HFFc6 (cell line): ENCODE measurements at regions not wholly inside any gene's neighbourhood (a gene's known extent, or its start where the extent isn't known, plus 50 kb on each side); places are given as distances from the start of the nearest gene placed in this dataset.

ENCODE experiments used
- DNase-seq: peaks from one replicate; pipeline ENCODE4 v3.0.0-alpha.2; 2018
- H3K27ac Mint-ChIP-seq: 2 replicates; pipeline ENCODE4 v1.8.0; 2020; ENCODE audit warnings: mild to moderate bottlenecking, mixed read lengths
- H3K27me3 Mint-ChIP-seq: 2 replicates; pipeline ENCODE4 v1.8.0; 2021; ENCODE audit warnings: mild to moderate bottlenecking, moderate library complexity, mixed read lengths; ENCODE audit not compliant: insufficient read depth
- H3K36me3 Mint-ChIP-seq: 2 replicates; pipeline ENCODE4 v1.8.0; 2021; ENCODE audit warnings: low read depth, mixed read lengths
- H3K4me1 Mint-ChIP-seq: 2 replicates; pipeline ENCODE4 v1.8.0; 2020; ENCODE audit warnings: low read depth, mixed read lengths
- H3K4me3 Mint-ChIP-seq: 2 replicates; pipeline ENCODE4 v1.8.0; 2020; ENCODE audit warnings: mild to moderate bottlenecking, moderate library complexity, mixed read lengths
- H3K9me3 Mint-ChIP-seq: 2 replicates; pipeline ENCODE4 v1.8.0; 2020; ENCODE audit warnings: mild to moderate bottlenecking, mixed read lengths
- TF ChIP-seq, protein P1 (sequence below): fragments of 200-600 bp; sonication (generic); IDR thresholded peaks from 2 replicates; pipeline ENCODE4 v1.5.0; 2021; ENCODE audit warnings: antibody characterized with exemption, mild to moderate bottlenecking

DNA sequence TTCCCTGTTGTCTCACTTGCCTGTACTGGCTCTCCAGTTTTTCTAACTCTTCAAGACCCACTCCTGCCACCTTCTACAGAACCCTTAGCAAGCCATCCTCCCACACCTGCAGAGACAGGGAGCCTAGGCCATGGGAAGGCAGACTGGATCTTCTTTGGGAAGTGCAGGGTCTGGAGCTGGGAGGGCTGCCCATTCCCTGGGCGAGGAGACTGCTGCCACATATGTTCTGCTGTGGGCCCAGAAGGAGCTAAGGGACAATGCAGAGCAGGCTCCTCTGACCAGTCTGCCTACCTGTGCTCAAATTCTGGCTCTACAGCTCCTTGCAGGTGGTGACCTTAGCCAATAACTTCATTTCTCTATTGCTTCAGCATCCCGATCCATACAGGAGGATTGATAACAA lies 152.1 kb upstream of the CELF4 start:
- Mint-ChIP-seq H3K36me3 (peaks cover 12% of the 10 kb centered on the region), H3K4me3 (no peak overlapping the region), H3K27me3 (no peaks in the 10 kb centered on the region), H3K9me3 (peaks cover 25% of the 10 kb centered on the region), H3K27ac (no peak overlapping the region), H3K4me1 (no peaks in the 10 kb centered on the region)
- DNase-seq, result no peak
- TF ChIP-seq, protein P1, sequence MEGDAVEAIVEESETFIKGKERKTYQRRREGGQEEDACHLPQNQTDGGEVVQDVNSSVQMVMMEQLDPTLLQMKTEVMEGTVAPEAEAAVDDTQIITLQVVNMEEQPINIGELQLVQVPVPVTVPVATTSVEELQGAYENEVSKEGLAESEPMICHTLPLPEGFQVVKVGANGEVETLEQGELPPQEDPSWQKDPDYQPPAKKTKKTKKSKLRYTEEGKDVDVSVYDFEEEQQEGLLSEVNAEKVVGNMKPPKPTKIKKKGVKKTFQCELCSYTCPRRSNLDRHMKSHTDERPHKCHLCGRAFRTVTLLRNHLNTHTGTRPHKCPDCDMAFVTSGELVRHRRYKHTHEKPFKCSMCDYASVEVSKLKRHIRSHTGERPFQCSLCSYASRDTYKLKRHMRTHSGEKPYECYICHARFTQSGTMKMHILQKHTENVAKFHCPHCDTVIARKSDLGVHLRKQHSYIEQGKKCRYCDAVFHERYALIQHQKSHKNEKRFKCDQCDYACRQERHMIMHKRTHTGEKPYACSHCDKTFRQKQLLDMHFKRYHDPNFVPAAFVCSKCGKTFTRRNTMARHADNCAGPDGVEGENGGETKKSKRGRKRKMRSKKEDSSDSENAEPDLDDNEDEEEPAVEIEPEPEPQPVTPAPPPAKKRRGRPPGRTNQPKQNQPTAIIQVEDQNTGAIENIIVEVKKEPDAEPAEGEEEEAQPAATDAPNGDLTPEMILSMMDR, result no peak

DNA sequence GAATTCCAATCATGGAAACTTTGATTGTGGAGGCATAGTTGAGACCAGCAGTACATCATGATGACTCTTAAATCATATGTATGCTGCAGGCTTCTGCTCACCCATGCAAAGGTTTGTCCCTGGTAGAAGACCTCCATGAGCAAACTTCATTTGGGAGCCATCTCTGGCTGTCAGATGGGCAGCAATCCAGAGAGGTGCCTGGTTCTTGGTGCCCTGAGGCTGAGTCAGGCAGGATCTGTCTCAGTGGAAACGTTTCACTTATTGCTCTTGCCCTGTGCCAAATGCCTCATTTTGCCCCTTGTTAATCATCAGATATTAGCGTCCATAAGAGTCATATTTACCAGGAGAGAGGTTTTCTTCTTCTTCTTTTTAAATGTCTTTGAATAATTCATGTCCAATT lies 151.5 kb upstream of the CELF4 start:
- Mint-ChIP-seq H3K36me3 (peaks cover 12% of the 10 kb centered on the region), H3K27me3 (no peaks in the 10 kb centered on the region), H3K27ac (no peak overlapping the region), H3K9me3 (peaks cover 21% of the 10 kb centered on the region), H3K4me3 (no peak overlapping the region), H3K4me1 (no peaks in the 10 kb centered on the region)
- TF ChIP-seq, protein P1, result no peak
- DNase-seq, result no peak

DNA sequence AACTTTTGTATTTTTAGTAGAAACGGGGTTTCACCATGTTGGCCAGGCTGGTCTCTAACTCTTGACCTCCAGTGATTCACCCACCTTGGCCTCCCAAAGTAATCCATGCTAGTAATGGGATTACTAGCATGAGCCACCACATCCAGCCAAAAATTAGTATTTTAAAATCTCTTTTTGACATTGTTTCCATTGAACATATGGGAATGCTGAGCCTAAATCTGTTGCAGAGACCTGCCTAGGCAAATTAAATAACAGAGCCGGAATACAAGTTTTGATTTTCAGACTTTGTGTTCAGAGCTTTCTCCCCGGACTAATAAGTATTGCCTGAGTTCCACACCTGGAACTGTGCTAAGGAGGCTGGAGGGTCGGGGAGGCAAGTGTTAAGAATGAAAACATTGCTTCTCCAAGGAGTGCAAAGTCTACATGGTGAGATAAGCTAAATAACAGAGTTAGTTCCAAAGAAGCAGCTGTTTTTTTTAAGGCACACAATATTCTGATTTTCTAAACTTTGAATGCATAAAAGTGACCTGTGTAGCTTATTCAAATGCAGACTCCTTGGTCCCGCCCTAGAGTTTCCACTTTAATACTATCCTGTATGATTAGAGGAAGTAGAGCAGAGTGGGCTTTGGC lies 150.6 kb upstream of the CELF4 start:
- Mint-ChIP-seq H3K27me3 (no peaks in the 10 kb centered on the region), H3K4me3 (no peak overlapping the region), H3K27ac (no peak overlapping the region), H3K4me1 (no peaks in the 10 kb centered on the region), H3K36me3 (peaks cover 12% of the 10 kb centered on the region), H3K9me3 (peaks cover 18% of the 10 kb centered on the region)
- TF ChIP-seq, protein P1, result no peak
- no peak for DNase-seq

DNA sequence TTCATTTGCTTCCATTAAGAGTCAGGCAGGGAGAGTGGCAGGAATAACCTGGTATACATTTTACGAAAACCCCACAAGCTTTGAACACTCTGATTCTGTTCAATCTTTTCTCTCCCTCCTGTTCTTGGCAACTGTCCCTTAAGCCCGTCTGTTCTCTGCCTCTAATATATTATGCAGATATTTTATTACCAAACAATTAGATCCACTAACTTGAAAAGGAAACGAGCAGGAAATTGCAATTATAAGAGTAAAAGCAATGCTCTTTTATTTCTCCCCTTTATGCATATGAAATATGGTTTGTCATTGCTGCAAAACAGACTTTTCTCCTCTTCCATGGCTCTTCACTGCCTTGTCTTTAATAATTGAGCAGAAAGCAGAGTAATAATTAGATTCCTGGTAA lies 149.1 kb upstream of the CELF4 start:
- Mint-ChIP-seq H3K27me3 (no peaks in the 10 kb centered on the region), H3K4me3 (no peak overlapping the region), H3K4me1 (no peaks in the 10 kb centered on the region), H3K36me3 (peaks cover 12% of the 10 kb centered on the region), H3K9me3 (peaks cover 23% of the 10 kb centered on the region), H3K27ac (no peak overlapping the region)
- no peak for DNase-seq
- TF ChIP-seq, protein P1, result no peak

DNA sequence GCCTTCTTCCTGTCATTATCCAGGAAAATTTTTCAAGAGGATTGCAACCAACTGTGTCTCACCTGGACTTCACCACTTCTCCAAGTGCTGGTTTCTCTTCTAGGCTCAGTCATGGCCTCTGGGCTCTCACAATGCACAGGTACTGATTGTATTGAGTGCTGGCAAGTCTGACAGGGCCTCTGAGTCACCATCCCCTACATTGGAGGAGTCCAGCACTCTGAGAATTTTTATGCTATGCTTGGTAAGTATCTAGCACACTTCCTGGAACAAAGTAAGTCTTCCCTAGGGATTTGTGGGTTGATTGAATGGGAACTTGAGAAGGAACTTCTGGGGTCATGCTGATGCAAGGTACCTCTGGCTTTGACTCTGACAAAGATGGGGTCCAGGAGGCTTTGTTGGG lies 147.2 kb upstream of the CELF4 start:
- peaks cover 12% of the 10 kb centered on the region for H3K36me3 Mint-ChIP-seq
- TF ChIP-seq, protein P1, result no peak
- peaks cover 23% of the 10 kb centered on the region for H3K9me3 Mint-ChIP-seq
- H3K4me1 Mint-ChIP-seq, result no peaks in the 10 kb centered on the region
- H3K27ac Mint-ChIP-seq, result no peak overlapping the region
- DNase-seq, result no peak
- H3K27me3 Mint-ChIP-seq, result no peaks in the 10 kb centered on the region
- H3K4me3 Mint-ChIP-seq, result no peak overlapping the region
